A673 (cell line): ENCODE measurements at regions not wholly inside any gene's neighbourhood (a gene's known extent, or its start where the extent isn't known, plus 50 kb on each side); places are given as distances from the start of the nearest gene placed in this dataset.

Source experiments
- BruUV-seq: library from RNA; stranded (reverse); fragments of 400-500 nt; replicated peaks from 2 replicates; lab custom pipeline; 2021; lab: Mats Ljungman, UMichigan
- CTCF ChIA-PET: fragments of 300-600 bp; sonication (Branson Sonifier 250); formaldehyde crosslinking; loops from one replicate; lab custom pipeline; 2022; ENCODE audit warnings: antibody characterized with exemption; lab: Charles Lee
- POLR2A ChIA-PET: fragments of 300-600 bp; sonication (Branson Sonifier 250); formaldehyde crosslinking; loops from one replicate; lab custom pipeline; 2022; ENCODE audit warnings: antibody characterized with exemption; ENCODE audit not compliant: low non-redundant PET; lab: Charles Lee
- DNase-seq: peaks from one replicate; pipeline ENCODE4 v3.0.0-alpha.2; 2015; ENCODE audit warnings: low spot score
- H3K27ac ChIP-seq: fragments of 200-600 bp; sonication (generic); 2 replicates; pipeline ENCODE4 v1.5.1; 2016; ENCODE audit warnings: mixed run types, low read depth, mild to moderate bottlenecking, mixed read lengths, antibody characterized with exemption, low read length; ENCODE audit not compliant: poor library complexity, severe bottlenecking
- H3K27me3 ChIP-seq: fragments of 200-600 bp; sonication (generic); replicated peaks from 2 replicates; pipeline ENCODE4 v1.6.1; 2017; ENCODE audit warnings: mixed run types, low read depth, mild to moderate bottlenecking, mixed read lengths, antibody characterized with exemption, low read length; ENCODE audit not compliant: insufficient read depth, poor library complexity
- H3K36me3 ChIP-seq: fragments of 200-600 bp; sonication (generic); 2 replicates; pipeline ENCODE4 v1.6.1; 2016; ENCODE audit warnings: mixed run types, mild to moderate bottlenecking, mixed read lengths, antibody characterized with exemption, low read length; ENCODE audit not compliant: insufficient read depth, poor library complexity, severe bottlenecking
- H3K4me1 ChIP-seq: fragments of 200-600 bp; sonication (generic); 2 replicates; pipeline ENCODE4 v1.6.1; 2017; ENCODE audit warnings: mixed run types, mild to moderate bottlenecking, mixed read lengths, antibody characterized with exemption, low read length; ENCODE audit not compliant: insufficient read depth, poor library complexity, severe bottlenecking
- H3K4me3 ChIP-seq: fragments of 200-600 bp; sonication (generic); 2 replicates; pipeline ENCODE4 v1.5.1; 2016; ENCODE audit warnings: low read depth, mixed run types, mild to moderate bottlenecking, mixed read lengths, low read length; ENCODE audit not compliant: poor library complexity, severe bottlenecking
- H3K9me3 ChIP-seq: fragments of 200-600 bp; sonication (generic); 2 replicates; pipeline ENCODE4 v1.6.1; 2016; ENCODE audit warnings: mixed run types, low read depth, mild to moderate bottlenecking, mixed read lengths, antibody characterized with exemption, low read length; ENCODE audit not compliant: poor library complexity, severe bottlenecking
- CTCF ChIP-seq: fragments of 300-800, 200-600 bp; sonication (generic); conservative IDR thresholded peaks from 2 replicates; pipeline ENCODE4 v1.5.1; 2017; ENCODE audit warnings: low read depth, mild to moderate bottlenecking, antibody characterized with exemption, low read length, moderate library complexity, mixed read lengths
- EZH2 ChIP-seq: fragments of 200-600 bp; sonication (generic); IDR thresholded peaks from 2 replicates; pipeline ENCODE4 v1.6.1; 2017; ENCODE audit warnings: borderline replicate concordance, low read depth, mild to moderate bottlenecking, mixed read lengths, antibody characterized with exemption, low read length; ENCODE audit not compliant: poor library complexity, severe bottlenecking
- intact Hi-C: fragments of 100-400 bp; cut with micrococcal nuclease; formaldehyde crosslinking; loops from one replicate; pipeline ENCODE4 v1.10.0; 2022; ENCODE audit not compliant: unreplicated experiment

- CTCF ChIA-PET, result no interaction called here
Observed at GRCh38 chr6:148617530-148617929, 129.3 kb upstream of the UST start.

GRCh38 chr6:148619891-148620290 lies 126.9 kb upstream of the UST start:
- Histone ChIP-seq H3K36me3 (no peaks in the 10 kb centered on the region), H3K4me3 (no peak overlapping the region), H3K4me1 (no peaks in the 10 kb centered on the region), H3K27me3 (no peaks in the 10 kb centered on the region), H3K9me3 (no peaks in the 10 kb centered on the region), H3K27ac (no peak overlapping the region)
- POLR2A ChIA-PET, result no interaction called here
- DNase-seq, result no peak
- no TSS peak for BruUV-seq
- TF ChIP-seq EZH2 (no peak), CTCF (no peak)
- CTCF ChIA-PET, result no interaction called here
- intact Hi-C loops, result no loop called here

More at GRCh38 chr6:148617530-148617929, 129.3 kb upstream of the UST start:
- no peak for TF ChIP-seq CTCF
- TF ChIP-seq EZH2, result no peak
- H3K9me3 ChIP-seq, result no peaks in the 10 kb centered on the region
- no peaks in the 10 kb centered on the region for H3K36me3 ChIP-seq
- no TSS peak for BruUV-seq
- no peak for DNase-seq
- no peaks in the 10 kb centered on the region for H3K27me3 ChIP-seq
- intact Hi-C loops, result no loop called here
- POLR2A ChIA-PET, result no interaction called here
- no peak overlapping the region for H3K4me3 ChIP-seq
- H3K4me1 ChIP-seq, result no peaks in the 10 kb centered on the region
- H3K27ac ChIP-seq, result no peak overlapping the region

GRCh38 chr6:148620579-148621298 lies 126.1 kb upstream of the UST start:
- ChIA-PET CTCF (no interaction called here), POLR2A (no interaction called here)
- no peak overlapping the region for H3K27ac ChIP-seq
- H3K27me3 ChIP-seq, result no peaks in the 10 kb centered on the region
- H3K4me1 ChIP-seq, result no peaks in the 10 kb centered on the region
- TF ChIP-seq EZH2, result no peak
- TF ChIP-seq CTCF, result no peak
- H3K9me3 ChIP-seq, result no peaks in the 10 kb centered on the region
- no peak for DNase-seq
- no peaks in the 10 kb centered on the region for H3K36me3 ChIP-seq
- no TSS peak for BruUV-seq
- intact Hi-C loops, result no loop called here
- H3K4me3 ChIP-seq, result no peak overlapping the region
